SK-N-SH (cell line): ENCODE measurements at regions not wholly inside any gene's neighbourhood (a gene's known extent, or its start where the extent isn't known, plus 50 kb on each side); places are given as distances from the start of the nearest gene placed in this dataset.

Experiments used
- CTCF ChIA-PET: fragments of 300-600, 350-600 bp; formaldehyde crosslinking; extraction: SDS; loops from one replicate; lab custom pipeline; 2021; lab: Yijun Ruan, JAX
- POLR2A ChIA-PET: fragments of 350-600 bp; sonication (Branson Sonifier 250); formaldehyde crosslinking; extraction: SDS; loops from one replicate; lab custom pipeline; 2020; ENCODE audit warnings: antibody characterized with exemption, inconsistent platforms; lab: Yijun Ruan, JAX
- DNase-seq: peaks from one replicate; pipeline ENCODE4 v3.0.0; 2012
- H2AFZ ChIP-seq: fragments of 200-600 bp; sonication (generic); 2 replicates; pipeline ENCODE4 v1.8.1; 2016; ENCODE audit warnings: antibody characterized with exemption, mild to moderate bottlenecking, low read depth
- H3F3A ChIP-seq: fragments of 200-600 bp; sonication (generic); replicated peaks from 2 replicates; pipeline ENCODE3; 2016; ENCODE audit warnings: antibody characterized with exemption, mild to moderate bottlenecking; ENCODE audit not compliant: insufficient read depth
- H3K27ac ChIP-seq, 2 experiments: fragments of 200-500 bp in 1 of 2; fragments of 200-600 bp in 1 of 2; sonication (Bioruptor generic) in 1 of 2; sonication (generic), shearing (Covaris generic) in 1 of 2; 2 replicates each; pipeline versions ENCODE4 v1.5.1 to v1.6.1; 2014 to 2016; ENCODE audit warnings: low read depth in 2 of 2, inconsistent platforms in 1 of 2, low read length in 1 of 2, mild to moderate bottlenecking in 1 of 2, mixed read lengths in 1 of 2
- H3K27me3 ChIP-seq: fragments of 200-600 bp; sonication (generic), shearing (Covaris generic); 2 replicates; pipeline ENCODE4 v1.6.1; 2016; ENCODE audit warnings: mixed run types; ENCODE audit not compliant: insufficient read depth
- H3K36me3 ChIP-seq, 2 experiments: fragments of 200-500 bp in 1 of 2; fragments of 200-600 bp in 1 of 2; sonication (Bioruptor generic) in 1 of 2; sonication (generic) in 1 of 2; replicated peaks in 1 of 2; 2 replicates each; pipeline versions ENCODE3 to v1.5.1; 2014 to 2016; ENCODE audit warnings: low read length in 1 of 2, mild to moderate bottlenecking in 1 of 2; ENCODE audit not compliant: insufficient read depth in 2 of 2, control insufficient read depth in 1 of 2
- H3K4me1 ChIP-seq, 2 experiments: fragments of 200-500 bp in 1 of 2; fragments of 200-600 bp in 1 of 2; sonication (Bioruptor generic) in 1 of 2; sonication (generic), shearing (Covaris generic) in 1 of 2; 2 replicates each; pipeline versions ENCODE4 v1.5.1 to v1.6.1; 2014 to 2016; ENCODE audit warnings: low read depth in 1 of 2, low read length in 1 of 2, mixed run types in 1 of 2; ENCODE audit not compliant: insufficient read depth in 2 of 2, control insufficient read depth in 1 of 2
- H3K4me2 ChIP-seq: fragments of 200-600 bp; sonication (generic), shearing (Covaris generic); 2 replicates; pipeline ENCODE4 v1.6.1; 2017; ENCODE audit warnings: mixed run types
- H3K4me3 ChIP-seq, 2 experiments: fragments of 200-500 bp in 1 of 2; fragments of 200-600 bp in 1 of 2; sonication (Bioruptor generic) in 1 of 2; sonication (generic), shearing (Covaris generic) in 1 of 2; 2 replicates each; pipeline versions ENCODE4 v1.5.1 to v1.8.1; 2014 to 2016; ENCODE audit warnings: low read depth in 2 of 2, inconsistent platforms in 1 of 2, low read length in 1 of 2, mild to moderate bottlenecking in 1 of 2, mixed read lengths in 1 of 2, moderate library complexity in 1 of 2
- H3K79me2 ChIP-seq: fragments of 200-600 bp; sonication (generic); 2 replicates; pipeline ENCODE4 v1.8.1; 2017; ENCODE audit warnings: mild to moderate bottlenecking; ENCODE audit not compliant: insufficient read depth
- H3K9ac ChIP-seq: fragments of 200-600 bp; sonication (generic); 2 replicates; pipeline ENCODE4 v1.6.1; 2017; ENCODE audit warnings: mixed run types
- H3K9me2 ChIP-seq: fragments of 200-600 bp; sonication (generic); 2 replicates; pipeline ENCODE4 v1.6.1; 2017; ENCODE audit warnings: mixed run types
- H3K9me3 ChIP-seq: fragments of 200-600 bp; sonication (generic); 2 replicates; pipeline ENCODE4 v1.6.1; 2017; ENCODE audit warnings: mixed run types, mild to moderate bottlenecking, moderate library complexity
- H4K20me1 ChIP-seq: fragments of 200-600 bp; sonication (generic); 2 replicates; pipeline ENCODE4 v1.6.1; 2017; ENCODE audit warnings: mild to moderate bottlenecking, mixed run types; ENCODE audit not compliant: insufficient read depth
- CHD2 ChIP-seq: fragments of 150-350 bp; IDR thresholded peaks from 2 replicates; pipeline ENCODE4 v1.6.1; 2018; ENCODE audit warnings: low read length; ENCODE audit not compliant: partially characterized antibody
- EP300 ChIP-seq, 2 experiments: IDR thresholded peaks; 2 replicates each; pipeline versions ENCODE4 v1.4.0 to v1.6.1; 2012; ENCODE audit warnings: borderline replicate concordance in 1 of 2, low read depth in 1 of 2, low read length in 1 of 2
- GATA2 ChIP-seq: sonication (generic); formaldehyde crosslinking; IDR thresholded peaks from 2 replicates; pipeline ENCODE4 v1.5.0; 2020; ENCODE audit warnings: mild to moderate bottlenecking, missing genetic modification reagents
- IRF3 ChIP-seq: fragments of 150-350 bp; IDR thresholded peaks from 2 replicates; pipeline ENCODE4 v1.6.1; 2016; ENCODE audit warnings: mild to moderate bottlenecking, low read depth, low read length
- JUND ChIP-seq: IDR thresholded peaks from 2 replicates; pipeline ENCODE4 v1.4.0; 2012
- MAX ChIP-seq: IDR thresholded peaks from 2 replicates; pipeline ENCODE4 v1.4.0; 2012; ENCODE audit warnings: low read depth
- PBX3 ChIP-seq: IDR thresholded peaks from 2 replicates; pipeline ENCODE4; 2012
- RAD21 ChIP-seq: IDR thresholded peaks from 2 replicates; pipeline ENCODE4 v1.6.1; 2012; ENCODE audit warnings: mild to moderate bottlenecking, low read length
- RFX5 ChIP-seq: IDR thresholded peaks from 2 replicates; pipeline ENCODE4 v1.6.1; 2012; ENCODE audit warnings: mild to moderate bottlenecking, improper control_type of control experiment, low read length
- SIN3A ChIP-seq: IDR thresholded peaks from 2 replicates; pipeline ENCODE4 v1.6.1; 2012; ENCODE audit warnings: low read depth, mild to moderate bottlenecking, low read length, moderate library complexity, borderline replicate concordance
- TEAD4 ChIP-seq: IDR thresholded peaks from 2 replicates; pipeline ENCODE4 v1.4.0; 2012; ENCODE audit warnings: mild to moderate bottlenecking, borderline replicate concordance; ENCODE audit not compliant: insufficient read depth
- WGBS: methylation state at CpG from one replicate; pipeline ENCODE4 v1.1.6; 2017; ENCODE audit warnings: low lambda C conversion rate; 5-methylcytosine and 5-hydroxymethylcytosine counted together
- TF ChIP-seq, protein P1 (sequence below): IDR thresholded peaks from 2 replicates; pipeline ENCODE4 v1.4.0; 2012; ENCODE audit warnings: low read depth, borderline replicate concordance
- TF ChIP-seq, protein P2 (sequence below): IDR thresholded peaks from 2 replicates; pipeline ENCODE4 v1.6.1; 2012; ENCODE audit warnings: mild to moderate bottlenecking, low read depth, low read length, moderate library complexity

GRCh38 chr6:40654828-40655227 is 67.7 kb upstream of the LRFN2 start:
- 50% methylated on average over 1 of the region's 1 CpG for WGBS
- DNase-seq, result no peak
- Histone ChIP-seq H2AFZ (no peak overlapping the region), H4K20me1 (no peaks in the 10 kb centered on the region), H3K9me3 (no peaks in the 10 kb centered on the region), H3K27ac (no peak overlapping the region), H3K4me2 (no peak overlapping the region), H3K9ac (no peak overlapping the region)
- ChIA-PET POLR2A (no interaction called here), CTCF (interaction anchor here (1.2 kb wide), 1 partner anchor 13 kb away, joined by 4 read pairs; no protein-coding TSS in a partner anchor)
- no peak for TF ChIP-seq MAX
- no peak for TF ChIP-seq PBX3
- no peak for TF ChIP-seq GATA2 (CRISPR knock-in tag)
- TF ChIP-seq JUND, result no peak
- TF ChIP-seq, all 33 proteins: peak for 0
- Histone ChIP-seq H3F3A (no peaks in the 10 kb centered on the region), H3K4me3 (no peak overlapping the region), H3K4me1 (peaks cover 0 to 6% of the 10 kb centered on the region in 2 experiments; a peak in 1 of 4 replicates), H3K9me2 (no peaks in the 10 kb centered on the region), H3K79me2 (no peaks in the 10 kb centered on the region), H3K27me3 (no peaks in the 10 kb centered on the region), H3K36me3 (no peaks in the 10 kb centered on the region)

DNA sequence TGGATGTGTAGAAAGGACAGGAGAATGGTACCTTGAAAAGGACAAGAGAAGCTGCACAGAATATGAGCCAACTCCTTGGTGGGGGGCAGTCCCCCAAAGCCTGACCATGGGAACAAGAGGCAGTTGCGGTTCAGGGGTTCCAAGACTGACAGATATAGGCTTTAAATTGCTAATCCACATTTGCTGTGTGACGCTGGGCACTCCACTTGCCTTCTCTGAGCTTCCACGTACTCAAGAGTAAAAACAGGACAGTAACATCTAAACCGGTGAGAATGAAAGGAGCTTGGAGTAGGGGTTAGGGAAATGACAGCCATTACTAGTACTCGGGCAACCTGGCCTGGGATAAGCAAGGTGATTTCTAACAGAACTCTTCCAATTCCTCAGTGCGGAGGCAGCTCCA is 57.9 kb upstream of the LRFN2 start:
- H3K36me3 ChIP-seq, result no peaks in the 10 kb centered on the region
- no peaks in the 10 kb centered on the region; the same call in 1 of the 2 replicates for H3K27me3 ChIP-seq
- CTCF ChIA-PET, result interaction anchor here (0.8 to 1.7 kb wide), 2 partner anchors 11 to 262 kb away, joined by 3 read pairs; no protein-coding TSS in a partner anchor
- peaks cover 0 to 7% of the 10 kb centered on the region in 2 experiments; a peak in 1 of 4 replicates for H3K4me1 ChIP-seq
- DNase-seq, result no peak
- H2AFZ ChIP-seq, result no peak overlapping the region
- no peak overlapping the region for H3K9ac ChIP-seq
- no peaks in the 10 kb centered on the region for H3K79me2 ChIP-seq
- H3K27ac ChIP-seq, result no peak overlapping the region
- H3K9me2 ChIP-seq, result no peaks in the 10 kb centered on the region
- no peaks in the 10 kb centered on the region for H3F3A ChIP-seq
- no peaks in the 10 kb centered on the region for H3K9me3 ChIP-seq
- H3K4me3 ChIP-seq, result no peak overlapping the region
- TF ChIP-seq RAD21 (no peak), CHD2 (no peak), RFX5 (no peak)
- TF ChIP-seq, protein P1, sequence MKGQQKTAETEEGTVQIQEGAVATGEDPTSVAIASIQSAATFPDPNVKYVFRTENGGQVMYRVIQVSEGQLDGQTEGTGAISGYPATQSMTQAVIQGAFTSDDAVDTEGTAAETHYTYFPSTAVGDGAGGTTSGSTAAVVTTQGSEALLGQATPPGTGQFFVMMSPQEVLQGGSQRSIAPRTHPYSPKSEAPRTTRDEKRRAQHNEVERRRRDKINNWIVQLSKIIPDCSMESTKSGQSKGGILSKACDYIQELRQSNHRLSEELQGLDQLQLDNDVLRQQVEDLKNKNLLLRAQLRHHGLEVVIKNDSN, result no peak
- WGBS, result 32% methylated on average over 5 of the region's 6 CpGs
- no peaks in the 10 kb centered on the region for H4K20me1 ChIP-seq
- POLR2A ChIA-PET, result no interaction called here
- H3K4me2 ChIP-seq, result no peak overlapping the region

GRCh38 chr6:40642837-40643236 is 55.7 kb upstream of the LRFN2 start:
- H3K4me1 ChIP-seq, result peaks cover 0 to 5% of the 10 kb centered on the region in 2 experiments; a peak in 1 of 4 replicates
- 0% methylated on average over 1 of the region's 1 CpG for WGBS
- no peaks in the 10 kb centered on the region for H3K36me3 ChIP-seq
- H3K79me2 ChIP-seq, result no peaks in the 10 kb centered on the region
- H3K9me2 ChIP-seq, result no peaks in the 10 kb centered on the region
- no peak overlapping the region for H3K9ac ChIP-seq
- no peaks in the 10 kb centered on the region; the same call in 1 of the 2 replicates for H3K27me3 ChIP-seq
- H4K20me1 ChIP-seq, result no peaks in the 10 kb centered on the region
- no peak overlapping the region for H2AFZ ChIP-seq
- H3K4me3 ChIP-seq, result no peak overlapping the region
- no peak for DNase-seq
- H3K9me3 ChIP-seq, result no peaks in the 10 kb centered on the region
- no peaks in the 10 kb centered on the region for H3F3A ChIP-seq
- CTCF ChIA-PET, result interaction anchor here (0.9 kb wide), 1 partner anchor 11 kb away, joined by 4 read pairs; no protein-coding TSS in a partner anchor
- POLR2A ChIA-PET, result no interaction called here
- no peak overlapping the region for H3K27ac ChIP-seq
- H3K4me2 ChIP-seq, result no peak overlapping the region
- TF ChIP-seq, protein P2, sequence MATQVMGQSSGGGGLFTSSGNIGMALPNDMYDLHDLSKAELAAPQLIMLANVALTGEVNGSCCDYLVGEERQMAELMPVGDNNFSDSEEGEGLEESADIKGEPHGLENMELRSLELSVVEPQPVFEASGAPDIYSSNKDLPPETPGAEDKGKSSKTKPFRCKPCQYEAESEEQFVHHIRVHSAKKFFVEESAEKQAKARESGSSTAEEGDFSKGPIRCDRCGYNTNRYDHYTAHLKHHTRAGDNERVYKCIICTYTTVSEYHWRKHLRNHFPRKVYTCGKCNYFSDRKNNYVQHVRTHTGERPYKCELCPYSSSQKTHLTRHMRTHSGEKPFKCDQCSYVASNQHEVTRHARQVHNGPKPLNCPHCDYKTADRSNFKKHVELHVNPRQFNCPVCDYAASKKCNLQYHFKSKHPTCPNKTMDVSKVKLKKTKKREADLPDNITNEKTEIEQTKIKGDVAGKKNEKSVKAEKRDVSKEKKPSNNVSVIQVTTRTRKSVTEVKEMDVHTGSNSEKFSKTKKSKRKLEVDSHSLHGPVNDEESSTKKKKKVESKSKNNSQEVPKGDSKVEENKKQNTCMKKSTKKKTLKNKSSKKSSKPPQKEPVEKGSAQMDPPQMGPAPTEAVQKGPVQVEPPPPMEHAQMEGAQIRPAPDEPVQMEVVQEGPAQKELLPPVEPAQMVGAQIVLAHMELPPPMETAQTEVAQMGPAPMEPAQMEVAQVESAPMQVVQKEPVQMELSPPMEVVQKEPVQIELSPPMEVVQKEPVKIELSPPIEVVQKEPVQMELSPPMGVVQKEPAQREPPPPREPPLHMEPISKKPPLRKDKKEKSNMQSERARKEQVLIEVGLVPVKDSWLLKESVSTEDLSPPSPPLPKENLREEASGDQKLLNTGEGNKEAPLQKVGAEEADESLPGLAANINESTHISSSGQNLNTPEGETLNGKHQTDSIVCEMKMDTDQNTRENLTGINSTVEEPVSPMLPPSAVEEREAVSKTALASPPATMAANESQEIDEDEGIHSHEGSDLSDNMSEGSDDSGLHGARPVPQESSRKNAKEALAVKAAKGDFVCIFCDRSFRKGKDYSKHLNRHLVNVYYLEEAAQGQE, result no peak
- no peak for TF ChIP-seq TEAD4
- TF ChIP-seq IRF3, result no peak
- TF ChIP-seq EP300 (IDR thresholded peaks at IDR 0.05; ENCODE audit: borderline replicate concordance in 1 of 2, low read depth in 1 of 2, low read length in 1 of 2), result no peak
- TF ChIP-seq, protein P1, result no peak
- no peak for TF ChIP-seq SIN3A
- TF ChIP-seq JUND, result no peak
